Breast epithelium (tissue), 3 donors: ENCODE measurements at regions not wholly inside any gene's neighbourhood (a gene's known extent, or its start where the extent isn't known, plus 50 kb on each side); places are given as distances from the start of the nearest gene placed in this dataset.

Experiments
- CTCF ChIP-seq, 3 donors: fragments of 450-650 bp; IDR thresholded peaks; one replicate each; pipeline ENCODE4 v1.5.1; 2016 to 2017; ENCODE audit warnings: antibody characterized with exemption in 3 of 3, mild to moderate bottlenecking in 3 of 3, moderate library complexity in 3 of 3
- POLR2A ChIP-seq: fragments of 450-650 bp; IDR thresholded peaks from one replicate; pipeline ENCODE4 v1.6.1; 2016; ENCODE audit warnings: antibody characterized with exemption, mild to moderate bottlenecking, moderate library complexity

DNA sequence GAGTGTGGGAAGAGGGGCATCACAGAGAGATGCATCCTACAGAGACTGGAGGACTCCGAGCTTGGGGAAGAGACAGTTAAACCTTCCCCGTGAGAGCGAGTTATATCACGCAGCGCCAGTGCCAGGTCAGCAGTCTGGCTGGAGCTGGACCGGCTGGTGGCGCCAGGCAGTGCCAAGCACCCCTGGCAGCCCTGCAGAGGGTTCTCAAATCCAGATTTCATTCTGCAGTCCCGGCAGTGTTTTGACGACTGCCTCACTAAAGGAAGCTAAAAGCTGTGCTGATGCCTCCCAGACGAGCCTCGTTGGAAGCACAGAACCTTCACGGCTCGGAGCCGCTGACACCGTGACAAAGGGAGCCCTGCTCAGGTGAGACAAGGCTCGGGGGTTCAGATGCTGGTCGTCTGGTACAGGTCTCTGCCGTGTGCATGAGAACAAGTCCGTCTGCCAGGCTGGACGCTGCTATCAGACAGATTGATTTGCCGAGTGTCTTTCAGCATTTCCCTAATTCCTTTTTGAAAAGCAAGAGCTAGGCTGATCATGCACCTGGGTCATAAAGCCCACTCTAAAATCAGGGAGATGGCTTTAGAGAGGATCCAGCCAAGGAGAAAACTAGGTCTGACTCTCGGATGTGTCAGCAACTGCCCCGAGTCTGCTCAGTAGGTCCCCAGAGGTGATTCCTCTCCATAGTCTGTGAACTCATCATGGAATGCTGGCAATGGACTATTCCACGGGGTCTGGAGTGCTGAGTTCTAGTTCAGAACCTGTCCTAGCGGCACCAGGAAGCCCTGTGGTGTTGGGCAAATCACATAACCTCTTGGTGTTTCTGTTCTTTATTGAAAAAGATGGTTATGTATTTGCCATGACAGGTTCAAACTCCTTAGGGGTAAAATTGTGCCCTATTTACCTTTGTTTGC lies 240.6 kb downstream of the SOX11 start:
- TF ChIP-seq CTCF (IDR thresholded peaks at IDR 0.05) (no peak), POLR2A (no peak)
